GM12878 (cell line): ENCODE measurements at regions not wholly inside any gene's neighbourhood (a gene's known extent, or its start where the extent isn't known, plus 50 kb on each side); places are given as distances from the start of the nearest gene placed in this dataset.

ENCODE experiments used
- ATAC-seq: fragments of 200-7000 bp; cut with Tn5 transposase; 3 replicates; pipeline ENCODE4 v1.9.1; 2020; ENCODE audit warnings: mild to moderate bottlenecking, moderate library complexity
- BruUV-seq: library from RNA; stranded (reverse); fragments of 400-500 nt; replicated peaks from 2 replicates; lab custom pipeline; 2021; lab: Mats Ljungman, UMichigan
- CTCF ChIA-PET: fragments of 300-600 bp; sonication (Branson Sonifier 250); formaldehyde crosslinking; extraction: SDS; loops from one replicate; lab custom pipeline; 2021; ENCODE audit warnings: inconsistent platforms; lab: Yijun Ruan, JAX
- POLR2A ChIA-PET: fragments of 350-600 bp; formaldehyde crosslinking; extraction: SDS; loops from one replicate; lab custom pipeline; 2021; ENCODE audit warnings: inconsistent platforms; lab: Charles Lee
- RAD21 ChIA-PET: fragments of 300-600 bp; sonication (Branson Sonifier 250); formaldehyde crosslinking; loops from one replicate; lab custom pipeline; 2023; ENCODE audit warnings: antibody characterized with exemption; ENCODE audit not compliant: unreplicated experiment; lab: Charles Lee
- SMC1A ChIA-PET: fragments of 300-600 bp; sonication (Branson Sonifier 250); formaldehyde crosslinking; loops from one replicate; lab custom pipeline; 2023; ENCODE audit not compliant: unreplicated experiment, uncharacterized antibody; lab: Charles Lee
- DNase-seq: peaks from one replicate; pipeline ENCODE4 v3.0.0-alpha.2; 2011; ENCODE audit warnings: low read depth, low spot score
- FAIRE-seq: peaks from 3 replicates; lab custom pipeline; 2011; peaks lifted over from hg19 to GRCh38; lab: Jason Lieb, UNC
- H2AFZ ChIP-seq: 2 replicates; pipeline ENCODE4 v1.6.0; 2011; ENCODE audit warnings: low read depth, low read length, control low read depth; ENCODE audit not compliant: control insufficient read depth
- H3K27ac ChIP-seq: 2 replicates; pipeline ENCODE4 v1.5.1; 2011; ENCODE audit warnings: control low read depth; ENCODE audit not compliant: control insufficient read depth, insufficient read depth
- H3K27me3 ChIP-seq, 2 experiments: replicated peaks in 1 of 2; 2 replicates each; pipeline versions ENCODE4 v1.6.0 to v1.6.1; 2011; ENCODE audit warnings: low read length in 1 of 2; ENCODE audit not compliant: control insufficient read depth in 2 of 2, insufficient read depth in 2 of 2
- H3K36me3 ChIP-seq, 2 experiments: 2 replicates each; pipeline ENCODE4 v1.5.1; 2011; ENCODE audit warnings: low read length in 1 of 2; ENCODE audit not compliant: control insufficient read depth in 2 of 2, insufficient read depth in 2 of 2
- H3K4me1 ChIP-seq: 2 replicates; pipeline ENCODE4 v1.6.1; 2011; ENCODE audit warnings: mild to moderate bottlenecking, low read length, moderate library complexity, mixed read lengths; ENCODE audit not compliant: control insufficient read depth, insufficient read depth
- H3K4me2 ChIP-seq: 2 replicates; pipeline ENCODE4 v1.6.0; 2011; ENCODE audit warnings: control low read depth; ENCODE audit not compliant: control insufficient read depth, insufficient read depth
- H3K4me3 ChIP-seq: fragments of 200-600 bp; sonication (generic); 2 replicates; pipeline ENCODE4 v1.5.1; 2016
- H3K79me2 ChIP-seq: 2 replicates; pipeline ENCODE4 v1.6.0; 2011; ENCODE audit warnings: low read length; ENCODE audit not compliant: control insufficient read depth, insufficient read depth
- H3K9ac ChIP-seq: 2 replicates; pipeline ENCODE4 v1.8.0; 2011; ENCODE audit warnings: low read length, control low read depth, mixed read lengths; ENCODE audit not compliant: control insufficient read depth, insufficient read depth
- H3K9me3 ChIP-seq: replicated peaks from 3 replicates; pipeline ENCODE4 v1.5.1; 2011; ENCODE audit warnings: mild to moderate bottlenecking, low read length; ENCODE audit not compliant: control insufficient read depth, insufficient read depth
- H4K20me1 ChIP-seq: 2 replicates; pipeline ENCODE4 v1.6.0; 2011; ENCODE audit not compliant: control insufficient read depth, insufficient read depth
- EGR1 ChIP-seq, 2 experiments: IDR thresholded peaks; 1 replicate in 1 of 2; 2 replicates in 1 of 2; pipeline ENCODE4 v1.6.1; 2011 to 2012; ENCODE audit warnings: low read depth in 2 of 2, low read length in 2 of 2, borderline replicate concordance in 1 of 2, mild to moderate bottlenecking in 1 of 2, moderate library complexity in 1 of 2
- ETV6 ChIP-seq, 2 experiments: fragments of 450-650 bp in 1 of 2; IDR thresholded peaks in 1 of 2; conservative IDR thresholded peaks in 1 of 2; 2 replicates each; pipeline ENCODE4 v1.6.1; 2014; ENCODE audit warnings: antibody characterized with exemption in 1 of 2, borderline replicate concordance in 1 of 2, low read depth in 1 of 2, mild to moderate bottlenecking in 1 of 2, moderate library complexity in 1 of 2
- IKZF1 ChIP-seq: fragments of 450-650 bp; conservative IDR thresholded peaks from 2 replicates; pipeline ENCODE4 v1.6.1; 2017; ENCODE audit warnings: antibody characterized with exemption, mild to moderate bottlenecking
- PML ChIP-seq: IDR thresholded peaks from 2 replicates; pipeline ENCODE4 v1.6.1; 2012; ENCODE audit warnings: low read length, inconsistent platforms
- SREBF2 ChIP-seq: IDR thresholded peaks from 2 replicates; pipeline ENCODE4 v1.6.1; 2012; ENCODE audit warnings: mild to moderate bottlenecking, low read length
- ZNF217 ChIP-seq: fragments of 450-650 bp; IDR thresholded peaks from 2 replicates; pipeline ENCODE4 v1.6.1; 2017; ENCODE audit warnings: antibody characterized with exemption, mild to moderate bottlenecking
- in situ Hi-C: fragments of 300-500 bp; cut with MboI; formaldehyde crosslinking; loops from 9 replicates; pipeline ENCODE4 v1.14.3; 2018; ENCODE audit warnings: mixed read lengths
- intact Hi-C: fragments of 100-400 bp; cut with micrococcal nuclease; formaldehyde crosslinking; loops from one replicate; pipeline ENCODE4 v1.14.2; 2022; ENCODE audit not compliant: unreplicated experiment
- TF ChIP-seq, protein P1 (sequence below): IDR thresholded peaks from 2 replicates; pipeline ENCODE4 v1.6.1; 2011; ENCODE audit warnings: low read depth, mild to moderate bottlenecking, low read length, moderate library complexity, borderline replicate concordance; ENCODE audit errors: extremely low read depth
- TF ChIP-seq, protein P2 (sequence below): fragments of 150-350 bp; IDR thresholded peaks from 2 replicates; pipeline ENCODE4 v1.6.1; 2016; ENCODE audit warnings: low read depth, low read length
- TF ChIP-seq, protein P3 (sequence below): fragments of 450-650 bp; IDR thresholded peaks from 2 replicates; pipeline ENCODE4 v1.6.1; 2016; ENCODE audit warnings: mild to moderate bottlenecking
- TF ChIP-seq, protein P4 (sequence below): IDR thresholded peaks from 2 replicates; pipeline ENCODE4 v1.6.1; 2012; ENCODE audit warnings: improper control_type of control experiment, low read depth, low read length; ENCODE audit not compliant: insufficient replicate concordance

DNA sequence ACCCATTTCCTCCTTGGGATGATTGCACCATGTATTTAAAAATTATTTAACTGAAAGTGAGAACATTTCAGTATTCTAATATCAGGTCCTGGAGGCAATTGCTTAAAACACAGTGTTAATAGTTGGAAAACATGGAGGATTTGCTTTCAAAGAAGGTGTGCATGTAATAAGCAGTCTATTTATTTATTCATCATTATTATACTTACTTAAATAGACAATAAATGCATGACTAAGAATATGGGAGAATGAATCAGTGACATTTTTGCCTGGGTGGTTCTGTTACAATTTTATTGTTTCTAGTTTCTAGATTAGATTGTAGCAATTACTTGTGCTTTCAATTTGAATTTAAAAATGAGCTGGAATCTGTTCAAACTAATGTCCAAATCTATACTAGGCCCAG, 145.5 kb downstream of the AREG start:
- Histone ChIP-seq H3K36me3 (no peaks in the 10 kb centered on the region), H3K4me3 (no peak overlapping the region), H3K27me3 (no peaks in the 10 kb centered on the region), H3K4me1 (no peaks in the 10 kb centered on the region), H3K4me2 (no peak overlapping the region), H3K27ac (no peak overlapping the region), H3K9me3 (no peaks in the 10 kb centered on the region), H2AFZ (no peak overlapping the region), H3K79me2 (no peaks in the 10 kb centered on the region), H4K20me1 (no peaks in the 10 kb centered on the region), H3K9ac (no peak overlapping the region)
- intact Hi-C loops = no loop called here
- ATAC-seq (no peak), FAIRE-seq (no peak), DNase-seq (no peak)
- POLR2A ChIA-PET = no interaction called here
- in situ Hi-C loops = no loop called here
- CTCF ChIA-PET = no interaction called here
- no TSS peak for BruUV-seq
- RAD21 ChIA-PET = no interaction called here
- SMC1A ChIA-PET = interaction anchor here (2.1 kb wide), 1 partner anchor 109 kb away, joined by 5 read pairs; no protein-coding TSS in a partner anchor
- TF ChIP-seq, protein P1, sequence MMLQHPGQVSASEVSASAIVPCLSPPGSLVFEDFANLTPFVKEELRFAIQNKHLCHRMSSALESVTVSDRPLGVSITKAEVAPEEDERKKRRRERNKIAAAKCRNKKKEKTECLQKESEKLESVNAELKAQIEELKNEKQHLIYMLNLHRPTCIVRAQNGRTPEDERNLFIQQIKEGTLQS = no peak
- TF ChIP-seq, protein P2, sequence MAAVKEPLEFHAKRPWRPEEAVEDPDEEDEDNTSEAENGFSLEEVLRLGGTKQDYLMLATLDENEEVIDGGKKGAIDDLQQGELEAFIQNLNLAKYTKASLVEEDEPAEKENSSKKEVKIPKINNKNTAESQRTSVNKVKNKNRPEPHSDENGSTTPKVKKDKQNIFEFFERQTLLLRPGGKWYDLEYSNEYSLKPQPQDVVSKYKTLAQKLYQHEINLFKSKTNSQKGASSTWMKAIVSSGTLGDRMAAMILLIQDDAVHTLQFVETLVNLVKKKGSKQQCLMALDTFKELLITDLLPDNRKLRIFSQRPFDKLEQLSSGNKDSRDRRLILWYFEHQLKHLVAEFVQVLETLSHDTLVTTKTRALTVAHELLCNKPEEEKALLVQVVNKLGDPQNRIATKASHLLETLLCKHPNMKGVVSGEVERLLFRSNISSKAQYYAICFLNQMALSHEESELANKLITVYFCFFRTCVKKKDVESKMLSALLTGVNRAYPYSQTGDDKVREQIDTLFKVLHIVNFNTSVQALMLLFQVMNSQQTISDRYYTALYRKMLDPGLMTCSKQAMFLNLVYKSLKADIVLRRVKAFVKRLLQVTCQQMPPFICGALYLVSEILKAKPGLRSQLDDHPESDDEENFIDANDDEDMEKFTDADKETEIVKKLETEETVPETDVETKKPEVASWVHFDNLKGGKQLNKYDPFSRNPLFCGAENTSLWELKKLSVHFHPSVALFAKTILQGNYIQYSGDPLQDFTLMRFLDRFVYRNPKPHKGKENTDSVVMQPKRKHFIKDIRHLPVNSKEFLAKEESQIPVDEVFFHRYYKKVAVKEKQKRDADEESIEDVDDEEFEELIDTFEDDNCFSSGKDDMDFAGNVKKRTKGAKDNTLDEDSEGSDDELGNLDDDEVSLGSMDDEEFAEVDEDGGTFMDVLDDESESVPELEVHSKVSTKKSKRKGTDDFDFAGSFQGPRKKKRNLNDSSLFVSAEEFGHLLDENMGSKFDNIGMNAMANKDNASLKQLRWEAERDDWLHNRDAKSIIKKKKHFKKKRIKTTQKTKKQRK = no peak
- TF ChIP-seq, protein P3, sequence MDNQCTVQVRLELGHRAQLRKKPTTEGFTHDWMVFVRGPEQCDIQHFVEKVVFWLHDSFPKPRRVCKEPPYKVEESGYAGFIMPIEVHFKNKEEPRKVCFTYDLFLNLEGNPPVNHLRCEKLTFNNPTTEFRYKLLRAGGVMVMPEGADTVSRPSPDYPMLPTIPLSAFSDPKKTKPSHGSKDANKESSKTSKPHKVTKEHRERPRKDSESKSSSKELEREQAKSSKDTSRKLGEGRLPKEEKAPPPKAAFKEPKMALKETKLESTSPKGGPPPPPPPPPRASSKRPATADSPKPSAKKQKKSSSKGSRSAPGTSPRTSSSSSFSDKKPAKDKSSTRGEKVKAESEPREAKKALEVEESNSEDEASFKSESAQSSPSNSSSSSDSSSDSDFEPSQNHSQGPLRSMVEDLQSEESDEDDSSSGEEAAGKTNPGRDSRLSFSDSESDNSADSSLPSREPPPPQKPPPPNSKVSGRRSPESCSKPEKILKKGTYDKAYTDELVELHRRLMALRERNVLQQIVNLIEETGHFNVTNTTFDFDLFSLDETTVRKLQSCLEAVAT = no peak
- TF ChIP-seq PML (no peak), SREBF2 (no peak), ZNF217 (no peak), ETV6 (conservative IDR thresholded peaks at IDR 0.05 in 1 of 2, IDR thresholded peaks at IDR 0.05 in 1 of 2; ENCODE audit: borderline replicate concordance in 1 of 2, low read depth in 1 of 2) (no peak), EGR1 (IDR thresholded peaks at IDR 0.05; ENCODE audit: borderline replicate concordance in 1 of 2, low read depth in 2 of 2, low read length in 2 of 2) (no peak), IKZF1 (no peak)
- TF ChIP-seq, protein P4, sequence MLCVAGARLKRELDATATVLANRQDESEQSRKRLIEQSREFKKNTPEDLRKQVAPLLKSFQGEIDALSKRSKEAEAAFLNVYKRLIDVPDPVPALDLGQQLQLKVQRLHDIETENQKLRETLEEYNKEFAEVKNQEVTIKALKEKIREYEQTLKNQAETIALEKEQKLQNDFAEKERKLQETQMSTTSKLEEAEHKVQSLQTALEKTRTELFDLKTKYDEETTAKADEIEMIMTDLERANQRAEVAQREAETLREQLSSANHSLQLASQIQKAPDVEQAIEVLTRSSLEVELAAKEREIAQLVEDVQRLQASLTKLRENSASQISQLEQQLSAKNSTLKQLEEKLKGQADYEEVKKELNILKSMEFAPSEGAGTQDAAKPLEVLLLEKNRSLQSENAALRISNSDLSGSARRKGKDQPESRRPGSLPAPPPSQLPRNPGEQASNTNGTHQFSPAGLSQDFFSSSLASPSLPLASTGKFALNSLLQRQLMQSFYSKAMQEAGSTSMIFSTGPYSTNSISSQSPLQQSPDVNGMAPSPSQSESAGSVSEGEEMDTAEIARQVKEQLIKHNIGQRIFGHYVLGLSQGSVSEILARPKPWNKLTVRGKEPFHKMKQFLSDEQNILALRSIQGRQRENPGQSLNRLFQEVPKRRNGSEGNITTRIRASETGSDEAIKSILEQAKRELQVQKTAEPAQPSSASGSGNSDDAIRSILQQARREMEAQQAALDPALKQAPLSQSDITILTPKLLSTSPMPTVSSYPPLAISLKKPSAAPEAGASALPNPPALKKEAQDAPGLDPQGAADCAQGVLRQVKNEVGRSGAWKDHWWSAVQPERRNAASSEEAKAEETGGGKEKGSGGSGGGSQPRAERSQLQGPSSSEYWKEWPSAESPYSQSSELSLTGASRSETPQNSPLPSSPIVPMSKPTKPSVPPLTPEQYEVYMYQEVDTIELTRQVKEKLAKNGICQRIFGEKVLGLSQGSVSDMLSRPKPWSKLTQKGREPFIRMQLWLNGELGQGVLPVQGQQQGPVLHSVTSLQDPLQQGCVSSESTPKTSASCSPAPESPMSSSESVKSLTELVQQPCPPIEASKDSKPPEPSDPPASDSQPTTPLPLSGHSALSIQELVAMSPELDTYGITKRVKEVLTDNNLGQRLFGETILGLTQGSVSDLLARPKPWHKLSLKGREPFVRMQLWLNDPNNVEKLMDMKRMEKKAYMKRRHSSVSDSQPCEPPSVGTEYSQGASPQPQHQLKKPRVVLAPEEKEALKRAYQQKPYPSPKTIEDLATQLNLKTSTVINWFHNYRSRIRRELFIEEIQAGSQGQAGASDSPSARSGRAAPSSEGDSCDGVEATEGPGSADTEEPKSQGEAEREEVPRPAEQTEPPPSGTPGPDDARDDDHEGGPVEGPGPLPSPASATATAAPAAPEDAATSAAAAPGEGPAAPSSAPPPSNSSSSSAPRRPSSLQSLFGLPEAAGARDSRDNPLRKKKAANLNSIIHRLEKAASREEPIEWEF = no peak
